ENCODE measurements at regions not wholly inside any gene's neighbourhood (a gene's known extent, or its start where the extent isn't known, plus 50 kb on each side); places are given as distances from the start of the nearest gene placed in this dataset.

- Histone ChIP-seq H3K36me3 (ENCODE audit: control insufficient read depth, insufficient read depth, low read length) (no peaks in the 10 kb centered on the region), H3K27me3 (ENCODE audit: control insufficient read depth, insufficient read depth, low read length) (no peaks in the 10 kb centered on the region), H3K4me3 (ENCODE audit: low read depth, low read length) (no peak overlapping the region)
- TF ChIP-seq CTCF (IDR thresholded peaks at IDR 0.05; ENCODE audit: insufficient read depth, low read length, severe bottlenecking): no peak
- DNase-seq (ENCODE audit: low read depth): no peak
- FAIRE-seq: no peak
Observed at GRCh38 chr12:67911275-67911600, 78.0 kb upstream of the IFNG-AS1 start.

- FAIRE-seq: no peak
- no peak overlapping the region for H3K4me3 ChIP-seq (ENCODE audit: low read depth, low read length)
- no peaks in the 10 kb centered on the region for H3K36me3 ChIP-seq (ENCODE audit: control insufficient read depth, insufficient read depth, low read length)
- DNase-seq (ENCODE audit: low read depth): no peak
- H3K27me3 ChIP-seq (ENCODE audit: control insufficient read depth, insufficient read depth, low read length): no peaks in the 10 kb centered on the region
- TF ChIP-seq CTCF (IDR thresholded peaks at IDR 0.05; ENCODE audit: insufficient read depth, low read length, severe bottlenecking): no peak
Observed at GRCh38 chr12:67911789-67912188, 77.5 kb upstream of the IFNG-AS1 start.

GRCh38 chr12:67915335-67915851 lies 73.9 kb upstream of the IFNG-AS1 start:
- no peaks in the 10 kb centered on the region for H3K36me3 ChIP-seq (ENCODE audit: control insufficient read depth, insufficient read depth, low read length)
- DNase-seq (ENCODE audit: low read depth) (no peak), FAIRE-seq (no peak)
- no peak overlapping the region for H3K4me3 ChIP-seq (ENCODE audit: low read depth, low read length)
- no peak for TF ChIP-seq CTCF (IDR thresholded peaks at IDR 0.05; ENCODE audit: insufficient read depth, low read length, severe bottlenecking)
- H3K27me3 ChIP-seq (ENCODE audit: control insufficient read depth, insufficient read depth, low read length): no peaks in the 10 kb centered on the region

GRCh38 chr12:67916266-67916970 lies 72.8 kb upstream of the IFNG-AS1 start:
- TF ChIP-seq CTCF (IDR thresholded peaks at IDR 0.05; ENCODE audit: insufficient read depth, low read length, severe bottlenecking): no peak
- FAIRE-seq: no peak
- Histone ChIP-seq H3K27me3 (ENCODE audit: control insufficient read depth, insufficient read depth, low read length) (no peaks in the 10 kb centered on the region), H3K36me3 (ENCODE audit: control insufficient read depth, insufficient read depth, low read length) (no peaks in the 10 kb centered on the region), H3K4me3 (ENCODE audit: low read depth, low read length) (no peak overlapping the region)
- no peak for DNase-seq (ENCODE audit: low read depth)

GRCh38 chr12:67917811-67918210 lies 71.4 kb upstream of the IFNG-AS1 start:
- no peak for DNase-seq (ENCODE audit: low read depth)
- Histone ChIP-seq H3K27me3 (ENCODE audit: control insufficient read depth, insufficient read depth, low read length) (no peaks in the 10 kb centered on the region), H3K4me3 (ENCODE audit: low read depth, low read length) (no peak overlapping the region), H3K36me3 (ENCODE audit: control insufficient read depth, insufficient read depth, low read length) (no peaks in the 10 kb centered on the region)
- FAIRE-seq: no peak
- no peak for TF ChIP-seq CTCF (IDR thresholded peaks at IDR 0.05; ENCODE audit: insufficient read depth, low read length, severe bottlenecking)

- Histone ChIP-seq H3K36me3 (ENCODE audit: control insufficient read depth, insufficient read depth, low read length) (no peaks in the 10 kb centered on the region), H3K27me3 (ENCODE audit: control insufficient read depth, insufficient read depth, low read length) (no peaks in the 10 kb centered on the region), H3K4me3 (ENCODE audit: low read depth, low read length) (no peak overlapping the region)
- no peak for TF ChIP-seq CTCF (IDR thresholded peaks at IDR 0.05; ENCODE audit: insufficient read depth, low read length, severe bottlenecking)
- FAIRE-seq (no peak), DNase-seq (ENCODE audit: low read depth) (no peak)
Observed at GRCh38 chr12:67918441-67918840, 70.8 kb upstream of the IFNG-AS1 start.
